ENCODE measurements at regions not wholly inside any gene's neighbourhood (a gene's known extent, or its start where the extent isn't known, plus 50 kb on each side); places are given as distances from the start of the nearest gene placed in this dataset.
"Not testable (repeated sequence)": the region's sequence is repeated elsewhere in the genome, so short reads cannot be mapped to it uniquely, and the experiment has no call there.

GRCh38 chr5:27773636-27774035 is 735.2 kb upstream of the CDH9 start:
- no peaks in the 10 kb centered on the region for H3K4me1 ChIP-seq (ENCODE audit: control insufficient read depth, insufficient read depth, low read length)
- no peaks in the 10 kb centered on the region for H3K9me3 ChIP-seq (ENCODE audit: control insufficient read depth, insufficient read depth, low read length)
- H3K27ac ChIP-seq (ENCODE audit: low read length) = no peak overlapping the region
- 100% methylated on average over 1 of the region's 1 CpG for WGBS (ENCODE audit: insufficient coverage, insufficient read length)
- no peaks in the 10 kb centered on the region for H3K36me3 ChIP-seq (ENCODE audit: control insufficient read depth, insufficient read depth, low read length)
- no peak overlapping the region for H3K4me3 ChIP-seq (ENCODE audit: low read length)
- DNase-seq (ENCODE audit: low read depth, low spot score) = no peak
- no peaks in the 10 kb centered on the region for H3K27me3 ChIP-seq (ENCODE audit: control insufficient read depth, insufficient read depth, low read length)

GRCh38 chr5:27773166-27773565 is 734.8 kb upstream of the CDH9 start:
- WGBS (ENCODE audit: insufficient coverage, insufficient read length) = no CpG with 5 or more reads among the region's 3 CpGs
- DNase-seq (ENCODE audit: low read depth, low spot score) = no peak
- Histone ChIP-seq H3K4me3 (ENCODE audit: low read length) (no peak overlapping the region), H3K27ac (ENCODE audit: low read length) (no peak overlapping the region), H3K36me3 (ENCODE audit: control insufficient read depth, insufficient read depth, low read length) (no peaks in the 10 kb centered on the region), H3K4me1 (ENCODE audit: control insufficient read depth, insufficient read depth, low read length) (no peaks in the 10 kb centered on the region), H3K9me3 (ENCODE audit: control insufficient read depth, insufficient read depth, low read length) (no peaks in the 10 kb centered on the region), H3K27me3 (ENCODE audit: control insufficient read depth, insufficient read depth, low read length) (no peaks in the 10 kb centered on the region)

- no peaks in the 10 kb centered on the region for H3K36me3 ChIP-seq (ENCODE audit: control insufficient read depth, insufficient read depth, low read length)
- H3K9me3 ChIP-seq (ENCODE audit: control insufficient read depth, insufficient read depth, low read length) = no peaks in the 10 kb centered on the region
- H3K27me3 ChIP-seq (ENCODE audit: control insufficient read depth, insufficient read depth, low read length) = no peaks in the 10 kb centered on the region
- H3K4me3 ChIP-seq (ENCODE audit: low read length) = no peak overlapping the region
- no peak for DNase-seq (ENCODE audit: low read depth, low spot score)
- WGBS (ENCODE audit: insufficient coverage, insufficient read length) = no CpG with 5 or more reads among the region's 6 CpGs
- no peaks in the 10 kb centered on the region for H3K4me1 ChIP-seq (ENCODE audit: control insufficient read depth, insufficient read depth, low read length)
- no peak overlapping the region for H3K27ac ChIP-seq (ENCODE audit: low read length)
Measured at GRCh38 chr5:27769748-27770402, 731.5 kb upstream of the CDH9 start.

GRCh38 chr5:27748847-27749246 is 710.5 kb upstream of the CDH9 start:
- Histone ChIP-seq H3K27ac (ENCODE audit: low read length) (no peak overlapping the region), H3K27me3 (ENCODE audit: control insufficient read depth, insufficient read depth, low read length) (no peaks in the 10 kb centered on the region), H3K4me1 (ENCODE audit: control insufficient read depth, insufficient read depth, low read length) (no peaks in the 10 kb centered on the region), H3K36me3 (ENCODE audit: control insufficient read depth, insufficient read depth, low read length) (no peaks in the 10 kb centered on the region), H3K4me3 (ENCODE audit: low read length) (no peak overlapping the region), H3K9me3 (ENCODE audit: control insufficient read depth, insufficient read depth, low read length) (no peaks in the 10 kb centered on the region)
- no peak for DNase-seq (ENCODE audit: low read depth, low spot score)

- WGBS (ENCODE audit: insufficient coverage, insufficient read length) = no CpG with 5 or more reads among the region's 35 CpGs
- not testable (repeated sequence) for DNase-seq (ENCODE audit: low read depth, low spot score); H3K9me3 ChIP-seq (ENCODE audit: control insufficient read depth, insufficient read depth, low read length)
Measured at GRCh38 chr5:27743383-27743979, 705.1 kb upstream of the CDH9 start.

GRCh38 chr5:27742805-27743204 is 704.4 kb upstream of the CDH9 start:
- no peak overlapping the region for H3K27ac ChIP-seq (ENCODE audit: low read length)
- WGBS (ENCODE audit: insufficient coverage, insufficient read length) = no CpG with 5 or more reads among the region's 6 CpGs

More at GRCh38 chr5:27743383-27743979, 705.1 kb upstream of the CDH9 start:
- not testable (repeated sequence) for H3K36me3 ChIP-seq (ENCODE audit: control insufficient read depth, insufficient read depth, low read length); H3K27me3 ChIP-seq (ENCODE audit: control insufficient read depth, insufficient read depth, low read length); H3K27ac ChIP-seq (ENCODE audit: low read length); H3K4me3 ChIP-seq (ENCODE audit: low read length); H3K4me1 ChIP-seq (ENCODE audit: control insufficient read depth, insufficient read depth, low read length)

GRCh38 chr5:27734838-27735237 is 696.5 kb upstream of the CDH9 start:
- WGBS (ENCODE audit: insufficient coverage, insufficient read length) = no CpG with 5 or more reads among the region's 1 CpG
- Histone ChIP-seq H3K36me3 (ENCODE audit: control insufficient read depth, insufficient read depth, low read length) (no peaks in the 10 kb centered on the region), H3K4me3 (ENCODE audit: low read length) (no peak overlapping the region), H3K9me3 (ENCODE audit: control insufficient read depth, insufficient read depth, low read length) (no peaks in the 10 kb centered on the region), H3K27me3 (ENCODE audit: control insufficient read depth, insufficient read depth, low read length) (no peaks in the 10 kb centered on the region), H3K4me1 (ENCODE audit: control insufficient read depth, insufficient read depth, low read length) (no peaks in the 10 kb centered on the region), H3K27ac (ENCODE audit: low read length) (no peak overlapping the region)
- DNase-seq (ENCODE audit: low read depth, low spot score) = no peak

More at GRCh38 chr5:27742805-27743204, 704.4 kb upstream of the CDH9 start:
- no peak overlapping the region for H3K4me3 ChIP-seq (ENCODE audit: low read length)
- H3K9me3 ChIP-seq (ENCODE audit: control insufficient read depth, insufficient read depth, low read length) = no peaks in the 10 kb centered on the region
- H3K36me3 ChIP-seq (ENCODE audit: control insufficient read depth, insufficient read depth, low read length) = no peaks in the 10 kb centered on the region
- H3K27me3 ChIP-seq (ENCODE audit: control insufficient read depth, insufficient read depth, low read length) = no peaks in the 10 kb centered on the region
- H3K4me1 ChIP-seq (ENCODE audit: control insufficient read depth, insufficient read depth, low read length) = no peaks in the 10 kb centered on the region
- DNase-seq (ENCODE audit: low read depth, low spot score) = no peak

- no peaks in the 10 kb centered on the region for H3K36me3 ChIP-seq (ENCODE audit: control insufficient read depth, insufficient read depth, low read length)
- no peaks in the 10 kb centered on the region for H3K27me3 ChIP-seq (ENCODE audit: control insufficient read depth, insufficient read depth, low read length)
- H3K9me3 ChIP-seq (ENCODE audit: control insufficient read depth, insufficient read depth, low read length) = no peaks in the 10 kb centered on the region
Measured at GRCh38 chr5:27733237-27733636, 694.9 kb upstream of the CDH9 start.

GRCh38 chr5:27727254-27727653 is 688.9 kb upstream of the CDH9 start:
- peak; percentile 7 for DNase-seq (ENCODE audit: low read depth, low spot score)
- no peaks in the 10 kb centered on the region for H3K27me3 ChIP-seq (ENCODE audit: control insufficient read depth, insufficient read depth, low read length)
- H3K4me1 ChIP-seq (ENCODE audit: control insufficient read depth, insufficient read depth, low read length) = no peaks in the 10 kb centered on the region
- H3K36me3 ChIP-seq (ENCODE audit: control insufficient read depth, insufficient read depth, low read length) = no peaks in the 10 kb centered on the region
- H3K4me3 ChIP-seq (ENCODE audit: low read length) = no peak overlapping the region
- H3K9me3 ChIP-seq (ENCODE audit: control insufficient read depth, insufficient read depth, low read length) = no peaks in the 10 kb centered on the region
- no peak overlapping the region for H3K27ac ChIP-seq (ENCODE audit: low read length)

More at GRCh38 chr5:27733237-27733636, 694.9 kb upstream of the CDH9 start:
- Histone ChIP-seq H3K4me1 (ENCODE audit: control insufficient read depth, insufficient read depth, low read length) (no peaks in the 10 kb centered on the region), H3K27ac (ENCODE audit: low read length) (no peak overlapping the region), H3K4me3 (ENCODE audit: low read length) (no peak overlapping the region)
- no peak for DNase-seq (ENCODE audit: low read depth, low spot score)

GRCh38 chr5:27722337-27722736 is 684.0 kb upstream of the CDH9 start:
- H3K4me3 ChIP-seq (ENCODE audit: low read length) = no peak overlapping the region
- H3K4me1 ChIP-seq (ENCODE audit: control insufficient read depth, insufficient read depth, low read length) = no peaks in the 10 kb centered on the region
- no peaks in the 10 kb centered on the region for H3K27me3 ChIP-seq (ENCODE audit: control insufficient read depth, insufficient read depth, low read length)
- H3K36me3 ChIP-seq (ENCODE audit: control insufficient read depth, insufficient read depth, low read length) = no peaks in the 10 kb centered on the region
- no peaks in the 10 kb centered on the region for H3K9me3 ChIP-seq (ENCODE audit: control insufficient read depth, insufficient read depth, low read length)
- no peak overlapping the region for H3K27ac ChIP-seq (ENCODE audit: low read length)
- no peak for DNase-seq (ENCODE audit: low read depth, low spot score)

GRCh38 chr5:27708534-27708933 is 670.1 kb upstream of the CDH9 start:
- Histone ChIP-seq H3K27ac (ENCODE audit: low read length) (no peak overlapping the region), H3K27me3 (ENCODE audit: control insufficient read depth, insufficient read depth, low read length) (no peaks in the 10 kb centered on the region), H3K4me1 (ENCODE audit: control insufficient read depth, insufficient read depth, low read length) (no peaks in the 10 kb centered on the region), H3K4me3 (ENCODE audit: low read length) (no peak overlapping the region), H3K9me3 (ENCODE audit: control insufficient read depth, insufficient read depth, low read length) (no peaks in the 10 kb centered on the region), H3K36me3 (ENCODE audit: control insufficient read depth, insufficient read depth, low read length) (no peaks in the 10 kb centered on the region)
- DNase-seq (ENCODE audit: low read depth, low spot score) = no peak
- no CpG with 5 or more reads among the region's 3 CpGs for WGBS (ENCODE audit: insufficient coverage, insufficient read length)

Measured in iPS DF 6.9 (cell line).